Prostate gland (tissue), 2 donors: ENCODE measurements at regions not wholly inside any gene's neighbourhood (a gene's known extent, or its start where the extent isn't known, plus 50 kb on each side); places are given as distances from the start of the nearest gene placed in this dataset.

Experiments used
- CTCF ChIP-seq, 4 experiments: fragments of 200-600 bp in 2 of 4; fragments of 450-650 bp in 2 of 4; sonication (generic) in 2 of 4; IDR thresholded peaks; 1 replicate in 3 of 4; 2 replicates in 1 of 4; pipeline ENCODE4 v1.5.1; 2016 to 2019; ENCODE audit warnings: antibody characterized with exemption in 4 of 4, mild to moderate bottlenecking in 2 of 4, moderate library complexity in 2 of 4
- POLR2A ChIP-seq: fragments of 450-650 bp; IDR thresholded peaks from one replicate; pipeline ENCODE4 v1.6.1; 2016; ENCODE audit warnings: antibody characterized with exemption, mild to moderate bottlenecking
- POLR2AphosphoS5 ChIP-seq: sonication (generic); formaldehyde crosslinking; IDR thresholded peaks from one replicate; pipeline ENCODE4 v1.6.1; 2017; ENCODE audit warnings: antibody characterized with exemption

- no peak for TF ChIP-seq CTCF (IDR thresholded peaks at IDR 0.05)
- TF ChIP-seq POLR2AphosphoS5, result no peak
- no peak for TF ChIP-seq POLR2A
These were observed 911.1 kb downstream of the TBC1D22A start for GRCh38 chr22:47673557-47673956.
